ENCODE measurements at regions not wholly inside any gene's neighbourhood (a gene's known extent, or its start where the extent isn't known, plus 50 kb on each side); places are given as distances from the start of the nearest gene placed in this dataset.

GRCh38 chr11:10930224-10930971 is 72.5 kb upstream of the ZBED5 start:
- no peaks in the 10 kb centered on the region for H3K36me3 ChIP-seq (ENCODE audit: control insufficient read depth, insufficient read depth, low read length)
- H3K4me2 ChIP-seq (ENCODE audit: low read length) = peak overlapping the region; percentile 79
- peak overlapping the region; percentile 63 for H3K4me3 ChIP-seq (ENCODE audit: low read depth, low read length)
- H3K9me3 ChIP-seq (ENCODE audit: control insufficient read depth, low read length) = no peaks in the 10 kb centered on the region
- TF ChIP-seq CTCF (IDR thresholded peaks at IDR 0.05) = no peak
- H3K9ac ChIP-seq = no peak overlapping the region
- no peaks in the 10 kb centered on the region for H3K4me1 ChIP-seq
- peak overlapping the region; percentile 83 for H3K27ac ChIP-seq
- H3K27me3 ChIP-seq (ENCODE audit: control insufficient read depth, insufficient read depth, low read length) = no peaks in the 10 kb centered on the region
- H3K79me2 ChIP-seq = no peaks in the 10 kb centered on the region
- H2AFZ ChIP-seq = peak overlapping the region; percentile 92

DNA sequence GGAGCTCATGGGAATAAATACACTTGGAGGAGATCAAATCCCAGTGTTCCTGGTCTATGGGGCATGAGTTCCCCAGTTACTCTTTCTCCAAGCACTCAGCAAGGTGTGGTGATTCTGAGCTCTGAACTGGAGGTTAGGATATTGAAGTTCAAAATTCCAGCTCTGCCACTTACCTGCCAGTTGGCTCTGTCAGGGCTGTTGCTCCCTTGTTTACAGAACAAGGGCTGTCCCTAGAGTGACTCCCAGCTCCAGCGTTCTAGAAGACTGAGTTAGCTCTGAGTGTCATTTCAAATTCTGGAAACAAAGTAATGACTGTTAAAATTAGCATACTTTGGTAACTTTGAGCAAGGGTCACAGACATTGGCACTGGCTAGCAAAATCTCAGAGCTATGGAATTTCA is 69.7 kb upstream of the ZBED5 start:
- Histone ChIP-seq H3K27ac (no peak overlapping the region), H3K79me2 (no peaks in the 10 kb centered on the region), H3K4me1 (no peaks in the 10 kb centered on the region), H3K9me3 (ENCODE audit: control insufficient read depth, low read length) (no peaks in the 10 kb centered on the region), H2AFZ (no peak overlapping the region), H3K4me3 (ENCODE audit: low read depth, low read length) (no peak overlapping the region), H3K27me3 (ENCODE audit: control insufficient read depth, insufficient read depth, low read length) (no peaks in the 10 kb centered on the region), H3K36me3 (ENCODE audit: control insufficient read depth, insufficient read depth, low read length) (no peaks in the 10 kb centered on the region), H3K9ac (no peak overlapping the region), H3K4me2 (ENCODE audit: low read length) (no peak overlapping the region)
- TF ChIP-seq CTCF (IDR thresholded peaks at IDR 0.05) = no peak

DNA sequence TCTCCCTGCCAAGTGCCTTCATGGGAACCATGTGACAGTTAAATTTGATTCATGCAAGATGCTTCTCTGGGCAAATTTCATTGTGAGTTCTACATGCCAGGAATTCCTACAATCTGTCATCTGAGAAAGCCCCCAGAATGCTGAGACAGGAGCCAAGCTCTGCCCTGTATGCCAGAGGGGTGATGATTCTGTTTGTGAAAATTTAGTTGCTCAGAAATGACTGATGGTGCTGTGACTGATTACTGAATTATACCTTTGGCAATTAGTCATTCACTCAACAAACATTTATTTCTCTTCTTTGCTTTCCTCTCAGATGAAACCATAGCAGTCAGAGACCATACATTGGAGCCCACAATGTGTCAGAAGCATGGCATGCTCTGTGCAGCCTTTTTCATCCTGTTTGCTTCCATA is 69.0 kb upstream of the ZBED5 start:
- Histone ChIP-seq H3K9ac (no peak overlapping the region), H3K4me1 (no peaks in the 10 kb centered on the region), H3K27ac (no peak overlapping the region), H3K9me3 (ENCODE audit: control insufficient read depth, low read length) (no peaks in the 10 kb centered on the region), H3K79me2 (no peaks in the 10 kb centered on the region), H3K4me3 (ENCODE audit: low read depth, low read length) (no peak overlapping the region), H3K36me3 (ENCODE audit: control insufficient read depth, insufficient read depth, low read length) (no peaks in the 10 kb centered on the region), H3K4me2 (ENCODE audit: low read length) (no peak overlapping the region), H3K27me3 (ENCODE audit: control insufficient read depth, insufficient read depth, low read length) (no peaks in the 10 kb centered on the region), H2AFZ (no peak overlapping the region)
- no peak for TF ChIP-seq CTCF (IDR thresholded peaks at IDR 0.05)

- no peak overlapping the region for H3K27ac ChIP-seq
- no peaks in the 10 kb centered on the region for H3K9me3 ChIP-seq (ENCODE audit: control insufficient read depth, low read length)
- no peaks in the 10 kb centered on the region for H3K36me3 ChIP-seq (ENCODE audit: control insufficient read depth, insufficient read depth, low read length)
- H3K4me2 ChIP-seq (ENCODE audit: low read length) = no peak overlapping the region
- H3K4me3 ChIP-seq (ENCODE audit: low read depth, low read length) = no peak overlapping the region
- TF ChIP-seq CTCF (IDR thresholded peaks at IDR 0.05) = no peak
- no peak overlapping the region for H3K9ac ChIP-seq
- no peaks in the 10 kb centered on the region for H3K79me2 ChIP-seq
- H2AFZ ChIP-seq = no peak overlapping the region
- H3K4me1 ChIP-seq = no peaks in the 10 kb centered on the region
- no peaks in the 10 kb centered on the region for H3K27me3 ChIP-seq (ENCODE audit: control insufficient read depth, insufficient read depth, low read length)
Observed at GRCh38 chr11:10925149-10925926, 67.5 kb upstream of the ZBED5 start.
